ENCODE measurements at regions not wholly inside any gene's neighbourhood (a gene's known extent, or its start where the extent isn't known, plus 50 kb on each side); places are given as distances from the start of the nearest gene placed in this dataset.

DNA sequence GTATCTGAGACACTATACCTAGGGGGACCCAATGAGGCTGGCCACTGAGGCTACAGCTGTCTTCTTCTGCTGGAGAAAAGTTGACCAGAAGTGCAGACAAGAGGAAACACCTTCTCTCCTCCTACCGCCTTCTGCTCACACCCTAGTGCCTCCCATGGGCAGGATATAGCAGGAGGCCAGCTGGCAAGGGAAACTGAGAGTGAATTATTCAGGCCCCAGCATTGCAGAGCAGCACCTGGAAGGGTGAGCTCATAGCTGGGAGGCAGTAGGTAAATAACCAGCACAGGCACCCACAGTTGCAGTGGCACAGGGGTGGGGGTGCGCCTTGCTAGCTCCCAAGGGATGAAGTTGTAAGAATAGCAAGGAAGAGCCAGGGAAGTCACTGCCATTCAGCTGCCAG is 267.4 kb upstream of the NCAM1 start:
- TF ChIP-seq CTCF (IDR thresholded peaks at IDR 0.05; ENCODE audit: low read depth, low read length, poor library complexity, severe bottlenecking) (no peak), EZH2phosphoT487 (IDR thresholded peaks at IDR 0.05; ENCODE audit: borderline replicate concordance, low read length) (no peak)

Data from DOHH2 (cell line).